ENCODE measurements at regions not wholly inside any gene's neighbourhood (a gene's known extent, or its start where the extent isn't known, plus 50 kb on each side); places are given as distances from the start of the nearest gene placed in this dataset.

GRCh38 chr1:104231676-104232075 is 482.0 kb downstream of the AMY1C start:
- Mint-ChIP-seq H3K9me3 (no peaks in the 10 kb centered on the region), H3K4me3 (no peak overlapping the region), H3K36me3 (no peaks in the 10 kb centered on the region), H3K27me3 (ENCODE audit: insufficient read depth, low read depth) (no peaks in the 10 kb centered on the region), H3K4me1 (no peaks in the 10 kb centered on the region), H3K27ac (no peak overlapping the region)
- Histone ChIP-seq H3K79me2 (ENCODE audit: low read depth) (no peaks in the 10 kb centered on the region), H3K4me3 (no peak overlapping the region), H2AFZ (replicated peaks) (no peak overlapping the region), H3K9me3 (ENCODE audit: low read depth) (no peaks in the 10 kb centered on the region), H3K27me3 (no peaks in the 10 kb centered on the region), H3K27ac (no peak overlapping the region), H3F3A (ENCODE audit: low read depth) (no peaks in the 10 kb centered on the region), H3K36me3 (no peaks in the 10 kb centered on the region), H4K20me1 (ENCODE audit: low read depth) (no peaks in the 10 kb centered on the region), H3K4me1 (no peaks in the 10 kb centered on the region), H3K4me2 (no peak overlapping the region), H3K9ac (no peak overlapping the region)
- TF ChIP-seq EZH2phosphoT487 (IDR thresholded peaks at IDR 0.05) (no peak), EZH2 (IDR thresholded peaks at IDR 0.05) (no peak), CTCF (IDR thresholded peaks at IDR 0.05) (no peak)
- no peak for DNase-seq (ENCODE audit: low spot score)

- Histone ChIP-seq H3K27me3 (no peaks in the 10 kb centered on the region), H3F3A (ENCODE audit: low read depth) (no peaks in the 10 kb centered on the region), H4K20me1 (ENCODE audit: low read depth) (no peaks in the 10 kb centered on the region), H3K79me2 (ENCODE audit: low read depth) (no peaks in the 10 kb centered on the region), H3K9me3 (ENCODE audit: low read depth) (no peaks in the 10 kb centered on the region), H3K9ac (no peak overlapping the region), H3K4me3 (no peak overlapping the region), H3K36me3 (no peaks in the 10 kb centered on the region), H3K4me1 (peaks cover 15% of the 10 kb centered on the region), H3K27ac (no peak overlapping the region), H2AFZ (replicated peaks) (peak overlapping the region; percentile 71), H3K4me2 (no peak overlapping the region)
- H3K27ac Mint-ChIP-seq, result no peak overlapping the region
- H3K4me3 Mint-ChIP-seq, result no peak overlapping the region
- peaks cover 6% of the 10 kb centered on the region for H3K4me1 Mint-ChIP-seq
- TF ChIP-seq CTCF (IDR thresholded peaks at IDR 0.05) (no peak), EZH2 (IDR thresholded peaks at IDR 0.05) (no peak), EZH2phosphoT487 (IDR thresholded peaks at IDR 0.05) (no peak)
- no peaks in the 10 kb centered on the region for H3K9me3 Mint-ChIP-seq
- H3K36me3 Mint-ChIP-seq, result no peaks in the 10 kb centered on the region
- no peak for DNase-seq (ENCODE audit: low spot score)
- H3K27me3 Mint-ChIP-seq (ENCODE audit: insufficient read depth, low read depth), result no peaks in the 10 kb centered on the region
Measured at GRCh38 chr1:104235141-104235540, 485.4 kb downstream of the AMY1C start.

- peak overlapping the region; percentile 44 for H3K4me2 ChIP-seq
- H3K4me3 ChIP-seq, result no peak overlapping the region
- Mint-ChIP-seq H3K4me1 (peaks cover 6% of the 10 kb centered on the region), H3K9me3 (no peaks in the 10 kb centered on the region), H3K36me3 (no peaks in the 10 kb centered on the region), H3K27ac (no peak overlapping the region), H3K4me3 (no peak overlapping the region), H3K27me3 (ENCODE audit: insufficient read depth, low read depth) (no peaks in the 10 kb centered on the region)
- H3F3A ChIP-seq (ENCODE audit: low read depth), result no peaks in the 10 kb centered on the region
- TF ChIP-seq CTCF (IDR thresholded peaks at IDR 0.05), result no peak
- no peak for TF ChIP-seq EZH2phosphoT487 (IDR thresholded peaks at IDR 0.05)
- TF ChIP-seq EZH2 (IDR thresholded peaks at IDR 0.05), result no peak
- no peak overlapping the region for H2AFZ ChIP-seq (replicated peaks)
- no peaks in the 10 kb centered on the region for H4K20me1 ChIP-seq (ENCODE audit: low read depth)
- H3K27ac ChIP-seq, result no peak overlapping the region
- peaks cover 15% of the 10 kb centered on the region for H3K4me1 ChIP-seq
- H3K9me3 ChIP-seq (ENCODE audit: low read depth), result no peaks in the 10 kb centered on the region
- no peaks in the 10 kb centered on the region for H3K27me3 ChIP-seq
- no peaks in the 10 kb centered on the region for H3K36me3 ChIP-seq
- no peaks in the 10 kb centered on the region for H3K79me2 ChIP-seq (ENCODE audit: low read depth)
- DNase-seq (ENCODE audit: low spot score), result peak; percentile 72
- no peak overlapping the region for H3K9ac ChIP-seq
Measured at GRCh38 chr1:104238991-104239390, 489.3 kb downstream of the AMY1C start.
